ENCODE measurements at regions not wholly inside any gene's neighbourhood (a gene's known extent, or its start where the extent isn't known, plus 50 kb on each side); places are given as distances from the start of the nearest gene placed in this dataset.
"Not testable (repeated sequence)": the region's sequence is repeated elsewhere in the genome, so short reads cannot be mapped to it uniquely, and the experiment has no call there.

DNA sequence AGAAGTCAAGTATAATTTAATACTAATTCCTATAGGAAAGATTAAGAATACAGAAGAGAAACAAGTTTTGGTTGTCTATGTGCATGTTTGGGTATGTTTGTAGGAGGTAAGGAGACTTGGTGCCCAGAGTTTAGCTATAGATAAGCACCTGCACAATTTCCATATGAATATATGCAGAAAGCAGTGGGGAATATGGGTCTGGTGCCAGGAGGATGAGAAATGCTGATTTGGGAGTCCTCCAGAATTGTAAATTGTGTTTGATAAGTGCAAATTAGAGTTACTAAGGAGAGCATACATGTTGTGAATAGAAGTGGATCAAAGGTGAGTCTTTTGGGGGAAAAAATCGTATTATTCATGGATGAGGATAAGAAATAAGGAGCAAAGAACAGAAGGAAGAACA is 653.1 kb downstream of the EFNA5 start:
- Mint-ChIP-seq H3K27me3 (no peaks in the 10 kb centered on the region), H3K4me1 (no peaks in the 10 kb centered on the region), H3K4me3 (no peak overlapping the region), H3K9me3 (no peaks in the 10 kb centered on the region), H3K27ac (no peak overlapping the region)
- no peak for DNase-seq
- ATAC-seq, result no peak

DNA sequence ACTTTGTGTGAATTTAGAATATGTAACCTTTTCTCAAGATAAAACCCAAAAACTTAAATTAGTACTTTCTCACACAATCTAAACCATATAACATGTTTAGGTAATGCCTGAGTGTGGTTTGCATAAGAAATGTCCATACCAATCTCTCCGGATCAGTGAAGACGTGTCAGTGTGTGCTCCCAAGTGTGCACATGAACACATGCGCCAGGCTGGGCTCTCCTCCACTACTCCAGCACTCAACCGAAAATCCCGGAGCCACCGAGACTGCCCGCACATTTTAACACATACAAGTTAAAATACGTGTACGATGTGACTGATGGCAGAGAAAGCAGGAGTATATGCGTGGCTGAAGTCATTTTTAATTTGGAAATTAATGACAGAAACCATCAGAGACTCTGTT is 658.4 kb downstream of the EFNA5 start:
- ATAC-seq (no peak), DNase-seq (no peak)
- H3K9me3 Mint-ChIP-seq, result no peaks in the 10 kb centered on the region
- H3K4me1 Mint-ChIP-seq, result no peaks in the 10 kb centered on the region
- no peak overlapping the region for H3K4me3 Mint-ChIP-seq
- no peaks in the 10 kb centered on the region for H3K27me3 Mint-ChIP-seq
- H3K27ac Mint-ChIP-seq, result no peak overlapping the region

DNA sequence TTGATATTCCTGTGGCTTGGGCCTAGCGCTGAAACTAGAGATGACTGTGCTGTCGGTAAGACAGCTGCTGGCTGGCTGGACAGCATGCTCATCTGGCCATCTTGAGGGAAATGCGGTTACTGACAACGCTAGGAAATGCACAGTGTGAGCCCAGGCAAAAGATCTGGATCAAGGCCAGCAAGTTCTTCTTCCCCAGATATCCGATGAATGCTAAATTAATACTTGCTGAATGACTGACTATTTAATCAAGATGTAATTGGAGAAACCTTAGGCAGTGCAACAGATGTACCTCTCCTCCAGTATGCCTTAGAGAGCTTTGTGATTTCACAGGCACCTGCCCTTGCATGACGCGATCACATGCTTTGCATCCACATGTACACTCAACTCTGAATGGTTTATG is 659.1 kb downstream of the EFNA5 start:
- H3K27me3 Mint-ChIP-seq, result no peaks in the 10 kb centered on the region
- DNase-seq, result no peak

DNA sequence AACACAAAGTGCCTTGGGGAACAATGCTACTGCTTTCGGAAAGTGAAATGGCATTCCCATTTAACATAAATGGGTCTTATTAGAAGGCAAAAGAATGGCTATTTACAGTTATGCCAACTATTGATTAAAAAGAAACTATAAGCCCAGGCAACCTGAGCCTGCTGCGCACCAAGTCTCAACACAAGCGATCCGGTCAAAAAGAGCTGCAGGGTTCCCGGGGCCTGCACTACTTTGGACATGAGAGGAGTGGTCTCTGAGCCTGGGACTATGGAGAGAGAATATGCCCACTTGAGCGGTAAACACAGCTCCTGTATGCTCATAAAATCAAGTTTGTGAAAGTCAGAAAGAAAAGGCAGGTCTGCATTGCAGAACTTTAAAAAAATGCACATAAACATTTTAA is 660.7 kb downstream of the EFNA5 start:
- H3K27ac Mint-ChIP-seq, result no peak overlapping the region
- H3K4me1 Mint-ChIP-seq, result no peaks in the 10 kb centered on the region
- no peak overlapping the region for H3K4me3 Mint-ChIP-seq
- H3K9me3 Mint-ChIP-seq, result no peaks in the 10 kb centered on the region
- no peak for DNase-seq
- no peak for ATAC-seq
- no peaks in the 10 kb centered on the region for H3K27me3 Mint-ChIP-seq

More for the DNA sequence above, 659.1 kb downstream of the EFNA5 start:
- no peaks in the 10 kb centered on the region for H3K4me1 Mint-ChIP-seq
- no peak overlapping the region for H3K4me3 Mint-ChIP-seq
- H3K9me3 Mint-ChIP-seq, result no peaks in the 10 kb centered on the region
- ATAC-seq, result no peak
- no peak overlapping the region for H3K27ac Mint-ChIP-seq

DNA sequence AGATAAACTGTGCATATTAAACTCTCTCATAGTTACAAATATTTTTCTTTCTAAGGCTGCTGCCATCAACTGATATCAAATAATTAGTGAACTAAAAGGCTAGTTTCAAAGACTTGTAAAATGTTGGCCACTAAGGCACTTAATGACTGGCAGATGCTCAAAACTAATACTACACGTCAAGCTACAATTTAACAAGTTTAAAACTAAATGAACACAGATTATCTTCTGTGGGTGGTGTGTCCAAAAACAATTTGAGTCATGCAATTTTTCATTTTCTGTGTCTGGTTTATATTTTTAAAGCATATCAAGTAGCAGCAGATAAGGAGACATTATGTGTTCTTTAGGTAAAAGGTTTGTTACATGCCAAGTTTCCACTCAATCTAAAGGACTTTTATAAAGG is 665.1 kb downstream of the EFNA5 start:
- H3K4me3 Mint-ChIP-seq, result no peak overlapping the region
- no peaks in the 10 kb centered on the region for H3K4me1 Mint-ChIP-seq
- H3K27ac Mint-ChIP-seq, result no peak overlapping the region
- ATAC-seq (no peak), DNase-seq (no peak)
- H3K27me3 Mint-ChIP-seq, result no peaks in the 10 kb centered on the region
- H3K9me3 Mint-ChIP-seq, result no peaks in the 10 kb centered on the region

DNA sequence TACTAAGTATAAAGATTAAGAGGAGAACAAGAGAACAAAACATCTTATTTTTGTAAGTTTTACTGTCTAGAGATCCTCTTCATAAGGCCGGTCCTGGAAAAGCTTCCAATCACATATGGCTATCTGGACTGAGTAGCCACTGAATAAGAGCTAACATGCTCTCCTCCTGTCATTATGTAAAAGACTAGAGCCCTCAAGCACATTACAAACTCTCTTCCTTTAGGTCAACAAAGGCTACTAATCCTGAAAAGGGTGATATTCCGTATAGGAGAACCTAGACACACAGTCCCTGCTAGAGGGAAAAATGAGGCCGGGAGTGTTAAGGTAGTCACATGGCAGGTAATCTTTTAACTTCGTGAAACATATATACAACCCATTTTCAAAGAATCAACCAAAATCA is 665.6 kb downstream of the EFNA5 start:
- Mint-ChIP-seq H3K9me3 (no peaks in the 10 kb centered on the region), H3K4me1 (no peaks in the 10 kb centered on the region), H3K4me3 (no peak overlapping the region), H3K27me3 (no peaks in the 10 kb centered on the region), H3K27ac (no peak overlapping the region)
- DNase-seq (no peak), ATAC-seq (no peak)

DNA sequence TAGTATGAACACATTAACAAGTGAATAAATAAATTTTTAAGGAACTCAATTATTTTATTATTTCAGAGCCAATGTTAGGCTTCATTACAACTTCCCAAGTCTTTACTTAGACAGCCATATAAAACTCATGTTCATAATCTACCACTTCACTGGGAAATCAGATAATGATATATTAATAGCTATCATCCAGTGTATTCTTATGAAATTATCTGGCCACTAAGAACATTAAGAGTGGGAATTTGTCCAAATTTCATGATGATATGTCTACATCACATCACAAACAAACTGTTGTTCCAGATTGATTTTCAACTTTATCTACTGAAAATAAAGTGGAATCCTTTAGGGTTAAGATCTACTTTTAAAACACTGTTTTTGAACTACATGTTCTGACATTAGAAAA is 668.6 kb downstream of the EFNA5 start:
- Mint-ChIP-seq H3K9me3 (peaks cover 3 to 24% of the 10 kb centered on the region in 2 donors), H3K27me3 (no peaks in the 10 kb centered on the region), H3K27ac (no peak overlapping the region), H3K4me1 (no peaks in the 10 kb centered on the region), H3K4me3 (no peak overlapping the region)
- DNase-seq (no peak), ATAC-seq (no peak)

DNA sequence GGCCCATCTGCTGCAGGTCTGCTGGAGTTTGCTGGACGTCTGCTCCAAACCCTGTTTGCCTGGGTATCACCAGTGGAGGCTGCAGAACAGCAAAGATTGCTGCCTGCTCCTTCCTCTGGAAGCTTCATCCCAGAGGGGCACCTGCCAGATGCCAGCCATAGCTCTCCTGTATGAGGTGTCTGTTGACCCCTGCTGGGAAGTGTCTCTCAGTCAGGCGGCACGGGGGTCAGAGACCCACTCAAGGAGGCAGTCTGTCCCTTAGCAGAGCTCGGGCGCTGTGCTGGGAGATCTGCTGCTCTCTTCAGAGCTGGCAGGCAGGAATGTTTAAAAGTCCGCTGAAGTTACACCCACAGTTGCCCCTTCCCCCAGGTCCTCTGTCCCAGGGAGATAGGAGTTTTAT is 671.2 kb downstream of the EFNA5 start:
- peaks cover 7 to 28% of the 10 kb centered on the region in 2 donors for H3K9me3 Mint-ChIP-seq
- H3K27me3 Mint-ChIP-seq, ATAC-seq, DNase-seq, H3K4me3 Mint-ChIP-seq, H3K4me1 Mint-ChIP-seq, H3K27ac Mint-ChIP-seq: not testable (repeated sequence)

DNA sequence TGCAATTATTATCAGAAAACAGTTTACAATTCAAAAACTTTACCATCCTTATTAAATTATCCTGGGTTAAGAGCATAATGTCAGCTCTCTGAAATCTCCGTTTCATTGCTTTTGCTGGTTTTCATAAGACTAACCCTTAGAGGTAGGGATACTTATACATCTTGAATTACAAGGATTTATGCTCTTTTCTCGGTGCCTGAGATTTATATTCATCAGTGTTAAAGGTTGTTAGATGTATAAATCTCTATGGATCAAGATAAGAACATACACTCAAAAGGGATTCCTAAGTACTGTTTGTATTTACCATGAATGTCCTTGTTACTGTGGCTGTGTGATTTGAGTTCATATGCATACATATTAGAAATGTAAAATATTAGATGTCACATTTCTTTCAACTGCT is 684.7 kb downstream of the EFNA5 start:
- no peak for DNase-seq
- H3K9me3 Mint-ChIP-seq, result peaks cover 6 to 8% of the 10 kb centered on the region in 2 donors
- no peak overlapping the region for H3K27ac Mint-ChIP-seq
- ATAC-seq, result no peak
- H3K4me1 Mint-ChIP-seq, result no peaks in the 10 kb centered on the region
- no peaks in the 10 kb centered on the region for H3K27me3 Mint-ChIP-seq
- H3K4me3 Mint-ChIP-seq, result no peak overlapping the region

DNA sequence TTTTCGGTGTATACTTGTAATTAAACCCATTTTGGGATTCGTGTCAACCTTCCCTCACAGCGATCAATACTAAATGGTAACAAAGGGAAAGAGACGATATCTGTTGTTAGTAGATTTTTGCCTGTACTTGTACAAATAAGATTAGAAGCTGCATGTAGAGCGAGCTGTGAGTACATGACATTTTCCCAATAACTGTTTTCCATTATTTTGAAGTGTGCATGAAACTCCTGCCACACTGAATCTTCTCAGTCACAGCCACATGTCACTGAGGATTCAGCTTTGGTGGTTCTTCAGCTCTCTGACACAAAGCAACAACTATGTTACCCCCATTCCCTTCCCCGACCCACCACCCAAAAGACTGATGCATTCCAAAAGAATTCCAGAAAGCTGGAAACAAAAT is 685.6 kb downstream of the EFNA5 start:
- peaks cover 6 to 15% of the 10 kb centered on the region in 2 donors for H3K9me3 Mint-ChIP-seq

DNA sequence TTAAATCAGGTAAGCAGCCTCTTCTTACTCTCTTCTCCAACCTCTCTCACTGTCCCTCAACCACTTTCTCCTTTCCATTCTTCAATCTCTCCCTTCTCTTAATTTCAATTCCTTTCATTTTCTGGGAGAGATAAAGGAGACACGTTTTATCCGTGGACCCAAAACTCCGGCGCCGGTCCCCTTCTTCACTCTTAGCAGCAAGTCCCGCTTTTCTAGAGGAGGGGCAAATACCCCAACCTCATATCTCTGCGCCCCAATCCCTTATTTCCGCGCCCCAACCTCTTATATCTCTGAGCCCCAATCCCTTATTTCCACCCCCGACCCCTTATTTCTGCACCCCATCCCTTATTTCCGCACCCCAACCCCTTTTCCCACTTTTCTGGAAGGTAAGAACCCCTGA is 691.6 kb downstream of the EFNA5 start:
- H3K27me3 Mint-ChIP-seq, H3K27ac Mint-ChIP-seq: not testable (repeated sequence)

More for the DNA sequence above, 685.6 kb downstream of the EFNA5 start:
- Mint-ChIP-seq H3K4me3 (no peak overlapping the region), H3K27ac (no peak overlapping the region), H3K27me3 (no peaks in the 10 kb centered on the region), H3K4me1 (no peaks in the 10 kb centered on the region)
- no peak for ATAC-seq
- no peak for DNase-seq

DNA sequence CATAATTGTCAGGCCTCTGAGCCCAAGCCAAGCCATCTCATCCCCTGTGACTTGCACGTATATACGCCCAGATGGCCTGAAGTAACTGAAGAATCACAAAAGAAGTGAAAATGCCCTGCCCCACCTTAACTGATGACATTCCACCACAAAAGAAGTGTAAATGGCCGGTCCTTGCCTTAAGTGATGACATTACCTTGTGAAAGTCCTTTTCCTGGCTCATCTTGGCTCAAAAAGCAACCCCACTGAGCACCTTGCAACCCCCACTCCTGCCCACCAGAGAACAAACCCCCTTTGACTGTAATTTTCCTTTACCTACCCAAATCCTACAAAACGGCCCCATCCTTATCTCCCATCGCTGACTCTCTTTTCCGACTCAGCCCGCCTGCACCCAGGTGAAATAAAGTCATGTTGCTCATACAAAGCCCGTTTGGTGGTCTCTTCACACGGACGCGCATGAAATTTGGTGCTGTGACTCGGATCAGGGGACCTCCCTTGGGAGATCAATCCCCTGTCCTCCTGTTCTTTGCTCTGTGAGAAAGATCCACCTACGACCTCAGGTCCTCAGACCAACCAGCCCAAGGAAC is 692.1 kb downstream of the EFNA5 start:
- H3K4me1 Mint-ChIP-seq, H3K4me3 Mint-ChIP-seq, H3K27me3 Mint-ChIP-seq, DNase-seq, H3K27ac Mint-ChIP-seq, ATAC-seq: not testable (repeated sequence)
- peaks cover 16 to 31% of the 10 kb centered on the region in 2 donors for H3K9me3 Mint-ChIP-seq

More for the DNA sequence above, 691.6 kb downstream of the EFNA5 start:
- not testable (repeated sequence) for ATAC-seq, DNase-seq, H3K4me3 Mint-ChIP-seq, H3K4me1 Mint-ChIP-seq
- peaks cover 16 to 26% of the 10 kb centered on the region in 2 donors for H3K9me3 Mint-ChIP-seq

DNA sequence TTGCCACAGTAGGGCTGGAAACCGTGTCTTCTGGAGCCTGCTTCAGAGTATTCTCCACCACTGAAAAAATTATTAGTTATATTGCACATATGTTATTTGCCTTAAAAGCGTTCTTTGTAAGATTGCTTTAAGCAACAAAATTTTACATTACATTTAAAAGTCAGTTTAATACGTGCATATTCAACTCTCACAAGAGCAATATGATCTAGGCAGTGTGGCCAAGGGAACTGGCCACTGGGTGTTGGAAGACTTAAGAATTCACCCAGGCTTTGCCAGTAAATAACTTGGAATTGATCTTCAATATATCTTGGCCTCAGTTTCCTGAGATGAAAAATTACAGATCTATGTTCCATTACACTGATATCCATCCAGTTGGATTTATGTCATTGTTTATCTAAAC is 694.4 kb downstream of the EFNA5 start:
- Mint-ChIP-seq H3K27ac (no peak overlapping the region), H3K4me3 (no peak overlapping the region)
- ATAC-seq, result no peak

DNA sequence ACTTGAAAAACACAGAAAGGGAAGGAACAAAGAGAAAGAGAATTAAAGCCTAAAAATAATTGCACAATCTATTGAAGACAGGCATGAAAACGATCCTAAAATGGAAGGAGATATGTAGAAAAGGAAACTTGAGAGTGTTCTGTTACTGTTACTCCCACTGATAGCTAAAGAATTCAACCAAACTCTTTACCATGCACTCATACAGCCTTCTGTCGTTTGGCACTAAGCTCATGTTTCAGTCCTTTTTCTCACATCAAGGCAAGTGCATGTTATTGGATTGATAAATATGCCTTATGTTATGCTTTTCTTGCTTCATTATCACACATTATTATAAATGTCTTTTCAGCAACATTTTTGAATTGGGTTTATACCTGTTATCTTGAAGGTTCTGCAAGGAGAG is 696.5 kb downstream of the EFNA5 start:
- no peaks in the 10 kb centered on the region for H3K27me3 Mint-ChIP-seq
- no peak overlapping the region for H3K27ac Mint-ChIP-seq
- DNase-seq (no peak), ATAC-seq (no peak)
- H3K4me1 Mint-ChIP-seq, result no peaks in the 10 kb centered on the region
- no peak overlapping the region for H3K4me3 Mint-ChIP-seq
- peaks cover 5 to 7% of the 10 kb centered on the region in 2 donors for H3K9me3 Mint-ChIP-seq

More for the DNA sequence above, 694.4 kb downstream of the EFNA5 start:
- peaks cover 11 to 23% of the 10 kb centered on the region in 2 donors for H3K9me3 Mint-ChIP-seq
- no peak for DNase-seq
- no peaks in the 10 kb centered on the region for H3K4me1 Mint-ChIP-seq
- H3K27me3 Mint-ChIP-seq, result no peaks in the 10 kb centered on the region

DNA sequence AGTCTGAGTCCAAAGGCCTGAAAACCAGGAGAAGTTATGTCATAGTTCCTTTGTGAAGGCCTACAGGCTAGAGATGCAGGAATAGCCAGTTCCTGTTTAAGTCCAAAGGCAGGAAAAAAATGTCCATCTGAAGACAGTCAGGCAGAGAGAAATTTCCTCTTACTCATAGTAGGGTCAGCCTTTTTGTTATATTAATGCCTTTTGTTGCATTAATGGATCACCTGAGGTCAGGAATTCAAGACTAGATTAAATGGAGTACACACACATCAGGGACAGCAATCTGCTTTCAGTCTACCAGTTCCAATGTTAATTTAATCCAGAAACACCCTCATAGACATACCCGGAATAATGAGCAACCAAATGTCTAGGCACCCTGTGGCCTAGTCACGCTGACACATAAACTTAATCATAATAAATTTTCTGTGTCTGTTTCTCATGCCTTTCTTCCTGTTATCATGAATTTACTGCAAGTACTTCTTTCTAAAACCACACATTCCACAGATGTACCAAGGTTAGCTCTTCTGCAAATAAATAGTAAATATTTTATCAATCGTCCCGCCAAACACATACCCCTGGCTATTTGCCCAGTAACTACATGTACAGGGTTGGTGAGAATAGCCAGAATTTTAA is 703.9 kb downstream of the EFNA5 start:
- no peak for DNase-seq
- Mint-ChIP-seq H3K27me3 (no peaks in the 10 kb centered on the region), H3K4me3 (no peak overlapping the region), H3K9me3 (peaks cover 0 to 5% of the 10 kb centered on the region in 2 donors), H3K4me1 (no peaks in the 10 kb centered on the region), H3K27ac (no peak overlapping the region)
- no peak for ATAC-seq

DNA sequence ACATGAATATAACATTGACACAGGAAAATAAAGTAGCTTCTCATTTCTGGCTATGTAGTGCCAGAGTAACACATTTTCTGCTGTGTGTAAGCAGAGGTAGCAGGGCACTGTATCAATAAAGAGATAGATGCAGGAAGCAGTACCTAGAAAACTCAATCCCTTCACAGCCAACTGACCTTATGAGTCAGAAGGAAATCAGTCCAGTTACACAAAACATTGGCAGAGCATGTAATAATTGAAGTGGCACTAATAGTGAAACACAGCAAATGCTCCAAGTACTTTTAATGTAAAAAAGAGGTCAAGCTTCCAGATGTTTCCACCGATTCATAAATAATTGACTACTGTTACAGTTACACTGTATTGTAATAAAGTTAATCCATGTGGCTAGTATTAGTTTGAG is 706.6 kb downstream of the EFNA5 start:
- Mint-ChIP-seq H3K27ac (no peak overlapping the region), H3K27me3 (no peaks in the 10 kb centered on the region), H3K4me1 (no peaks in the 10 kb centered on the region), H3K9me3 (peaks cover 0 to 5% of the 10 kb centered on the region in 2 donors), H3K4me3 (no peak overlapping the region)
- ATAC-seq (no peak), DNase-seq (no peak)

DNA sequence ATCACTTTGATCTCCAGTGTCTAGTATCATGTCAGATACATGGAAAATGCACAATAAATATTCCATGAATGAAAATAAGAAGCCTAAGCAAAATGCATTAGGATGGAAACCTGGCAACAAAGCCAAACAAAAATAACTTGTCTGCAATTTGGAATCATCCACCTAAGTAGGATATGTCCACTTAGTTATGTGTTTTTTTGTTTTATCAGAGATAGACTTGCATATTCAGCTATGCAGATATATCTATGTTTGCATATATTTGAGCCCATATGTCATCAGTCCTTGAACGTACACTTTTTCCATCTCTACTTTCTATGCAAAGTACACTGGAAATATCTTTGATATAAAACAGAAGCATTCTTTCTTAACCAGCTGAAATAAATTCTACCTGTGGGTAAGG is 707.1 kb downstream of the EFNA5 start:
- Mint-ChIP-seq H3K4me3 (no peak overlapping the region), H3K27ac (no peak overlapping the region), H3K27me3 (no peaks in the 10 kb centered on the region), H3K4me1 (no peaks in the 10 kb centered on the region), H3K9me3 (peaks cover 0 to 5% of the 10 kb centered on the region in 2 donors)
- DNase-seq (no peak), ATAC-seq (no peak)

All from stimulated activated naive CD8-positive, alpha-beta T cell treated with anti-CD3 and anti-CD28 coated beads, Interleukin-15, amount 100 ng/mL, for 72 hours (primary cell).